ENCODE measurements at regions not wholly inside any gene's neighbourhood (a gene's known extent, or its start where the extent isn't known, plus 50 kb on each side); places are given as distances from the start of the nearest gene placed in this dataset.

DNA sequence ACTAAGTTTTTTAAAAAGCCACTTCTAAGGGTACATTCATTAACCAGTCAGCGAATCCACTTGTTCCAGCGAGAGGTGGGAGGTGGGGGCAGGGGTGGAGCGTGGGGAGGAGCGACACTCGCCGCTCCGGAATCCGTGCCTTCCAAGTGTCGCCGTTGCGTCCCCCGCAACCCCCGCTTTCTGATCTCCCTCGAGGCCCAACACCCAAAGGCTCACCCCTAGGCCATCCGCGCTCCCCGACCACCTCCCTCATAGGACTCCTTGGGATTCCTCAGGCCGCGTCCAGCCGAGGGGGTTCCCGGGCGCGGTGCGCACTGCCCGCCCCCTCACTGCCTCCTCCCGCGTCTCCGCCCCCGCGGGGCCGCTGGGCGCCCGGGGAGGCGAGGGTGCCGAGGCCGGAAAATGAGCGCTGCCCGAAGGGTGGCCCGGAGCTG, 108.1 kb upstream of the STOX2 start:
- DNase-seq = peak; percentile 71
- Histone ChIP-seq H3K36me3 (no peaks in the 10 kb centered on the region), H3K27me3 (ENCODE audit: insufficient read depth, low read depth, severe bottlenecking) (peaks cover 9% of the 10 kb centered on the region), H3K9me3 (ENCODE audit: severe bottlenecking) (peaks cover 19% of the 10 kb centered on the region), H3K4me3 (ENCODE audit: low read depth, low read length) (peak overlapping the region; percentile 69), H3K27ac (no peak overlapping the region)
- TF ChIP-seq, protein P1, sequence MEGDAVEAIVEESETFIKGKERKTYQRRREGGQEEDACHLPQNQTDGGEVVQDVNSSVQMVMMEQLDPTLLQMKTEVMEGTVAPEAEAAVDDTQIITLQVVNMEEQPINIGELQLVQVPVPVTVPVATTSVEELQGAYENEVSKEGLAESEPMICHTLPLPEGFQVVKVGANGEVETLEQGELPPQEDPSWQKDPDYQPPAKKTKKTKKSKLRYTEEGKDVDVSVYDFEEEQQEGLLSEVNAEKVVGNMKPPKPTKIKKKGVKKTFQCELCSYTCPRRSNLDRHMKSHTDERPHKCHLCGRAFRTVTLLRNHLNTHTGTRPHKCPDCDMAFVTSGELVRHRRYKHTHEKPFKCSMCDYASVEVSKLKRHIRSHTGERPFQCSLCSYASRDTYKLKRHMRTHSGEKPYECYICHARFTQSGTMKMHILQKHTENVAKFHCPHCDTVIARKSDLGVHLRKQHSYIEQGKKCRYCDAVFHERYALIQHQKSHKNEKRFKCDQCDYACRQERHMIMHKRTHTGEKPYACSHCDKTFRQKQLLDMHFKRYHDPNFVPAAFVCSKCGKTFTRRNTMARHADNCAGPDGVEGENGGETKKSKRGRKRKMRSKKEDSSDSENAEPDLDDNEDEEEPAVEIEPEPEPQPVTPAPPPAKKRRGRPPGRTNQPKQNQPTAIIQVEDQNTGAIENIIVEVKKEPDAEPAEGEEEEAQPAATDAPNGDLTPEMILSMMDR (IDR thresholded peaks at IDR 0.05; ENCODE audit: low read depth, low read length) = no peak

DNA sequence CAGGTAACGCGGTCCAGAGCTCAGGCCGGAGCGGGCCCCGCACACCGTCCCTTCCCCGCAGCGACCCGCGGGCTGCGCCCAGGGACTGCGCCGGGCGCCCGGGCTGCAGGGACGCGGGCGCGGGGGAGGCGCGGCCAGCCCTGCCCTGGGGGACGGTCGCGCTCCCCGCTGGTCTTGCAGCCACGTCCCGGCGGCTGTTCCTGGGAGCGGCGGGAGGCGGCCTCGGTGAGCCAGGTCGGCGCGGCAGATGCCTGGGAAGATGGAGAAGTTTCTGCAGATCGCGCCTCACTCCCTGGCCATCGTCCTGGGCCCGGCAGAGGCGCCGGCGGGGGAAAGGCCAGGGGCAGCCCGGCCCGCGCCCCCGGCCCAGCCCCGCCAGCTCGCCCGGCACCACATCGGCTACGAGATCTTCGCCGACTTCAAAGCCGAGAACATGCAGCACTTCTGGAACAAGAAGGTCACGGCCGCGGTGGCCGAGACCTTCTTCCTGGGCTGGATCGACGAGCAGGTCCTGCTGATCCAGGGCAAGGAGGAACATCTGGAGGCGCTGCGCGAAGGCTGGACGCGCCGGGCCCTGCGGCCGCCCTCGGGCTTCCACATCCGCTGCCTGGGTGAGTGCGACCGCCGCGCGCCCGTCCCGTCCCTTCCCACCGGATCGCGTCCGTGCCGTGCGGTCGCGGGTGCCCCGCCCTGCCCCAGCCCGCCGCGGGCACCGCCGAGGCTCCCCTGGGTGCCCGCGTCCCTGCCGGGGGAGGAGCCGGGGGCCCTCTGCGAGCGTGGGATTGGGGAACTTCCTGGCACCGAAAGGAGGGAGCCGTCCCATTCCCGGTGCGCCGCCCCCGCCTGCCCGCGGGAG, 107.4 kb upstream of the STOX2 start:
- Histone ChIP-seq H3K36me3 (no peaks in the 10 kb centered on the region), H3K4me3 (ENCODE audit: low read depth, low read length) (peak overlapping the region; percentile 69), H3K27ac (no peak overlapping the region), H3K9me3 (ENCODE audit: severe bottlenecking) (peaks cover 17% of the 10 kb centered on the region), H3K27me3 (ENCODE audit: insufficient read depth, low read depth, severe bottlenecking) (peaks cover 9% of the 10 kb centered on the region)
- TF ChIP-seq, protein P1 (IDR thresholded peaks at IDR 0.05; ENCODE audit: low read depth, low read length) = 0 out of 2 replicates have a peak, but pooled peaks have one; percentile 2
- DNase-seq = peak; percentile 71

DNA sequence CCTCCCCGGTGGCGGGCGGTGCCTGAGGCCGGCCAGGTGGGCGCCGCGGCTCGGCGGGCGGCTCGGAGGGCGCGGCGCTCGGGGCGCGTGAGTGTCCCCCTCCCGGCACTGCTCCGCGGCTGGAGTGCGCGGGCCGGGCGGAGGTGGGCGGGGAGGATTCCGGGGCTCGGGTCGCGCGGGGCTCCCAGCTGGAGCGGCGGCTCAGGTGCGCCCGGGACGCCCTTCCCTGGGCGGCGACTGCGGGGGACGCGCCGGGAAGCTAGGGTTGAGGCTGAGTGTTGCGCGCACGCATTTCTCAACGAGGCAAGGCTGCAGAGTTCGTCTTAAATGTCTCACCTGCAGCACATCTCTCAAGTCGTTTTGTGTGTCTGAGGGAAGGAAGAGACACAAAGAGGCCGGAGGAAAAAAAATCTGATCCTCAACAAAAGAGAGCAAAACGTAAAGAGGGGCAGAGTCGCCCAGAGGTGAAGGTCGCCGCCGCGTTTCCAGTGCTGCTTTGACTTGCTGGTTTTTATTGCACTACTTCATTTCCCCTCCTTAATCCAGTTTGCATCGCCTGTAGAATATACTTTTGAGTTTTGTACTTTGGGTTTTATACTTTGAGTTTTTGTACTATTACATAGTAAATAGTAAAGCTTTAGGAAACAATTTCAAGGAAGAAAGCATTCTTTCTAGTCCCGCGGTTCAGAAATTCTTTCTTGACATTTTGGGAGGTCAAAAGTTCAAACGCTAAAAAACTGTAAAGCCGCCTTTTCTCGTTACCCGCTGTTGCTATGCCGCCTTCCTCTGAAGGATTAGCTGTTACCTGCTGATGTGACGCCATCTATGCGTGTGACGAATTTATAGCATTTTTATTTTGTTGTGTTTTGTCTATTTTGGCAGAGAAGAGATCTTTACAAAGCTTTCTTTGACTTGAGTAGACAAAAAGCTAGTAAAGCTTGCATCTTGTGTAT, 106.5 kb upstream of the STOX2 start:
- Histone ChIP-seq H3K36me3 (no peaks in the 10 kb centered on the region), H3K9me3 (ENCODE audit: severe bottlenecking) (peaks cover 11% of the 10 kb centered on the region), H3K27ac (no peak overlapping the region), H3K27me3 (ENCODE audit: insufficient read depth, low read depth, severe bottlenecking) (peaks cover 9% of the 10 kb centered on the region), H3K4me3 (ENCODE audit: low read depth, low read length) (peak overlapping the region; percentile 69)
- peak; percentile 33 for DNase-seq
- TF ChIP-seq, protein P1 (IDR thresholded peaks at IDR 0.05; ENCODE audit: low read depth, low read length) = no peak

DNA sequence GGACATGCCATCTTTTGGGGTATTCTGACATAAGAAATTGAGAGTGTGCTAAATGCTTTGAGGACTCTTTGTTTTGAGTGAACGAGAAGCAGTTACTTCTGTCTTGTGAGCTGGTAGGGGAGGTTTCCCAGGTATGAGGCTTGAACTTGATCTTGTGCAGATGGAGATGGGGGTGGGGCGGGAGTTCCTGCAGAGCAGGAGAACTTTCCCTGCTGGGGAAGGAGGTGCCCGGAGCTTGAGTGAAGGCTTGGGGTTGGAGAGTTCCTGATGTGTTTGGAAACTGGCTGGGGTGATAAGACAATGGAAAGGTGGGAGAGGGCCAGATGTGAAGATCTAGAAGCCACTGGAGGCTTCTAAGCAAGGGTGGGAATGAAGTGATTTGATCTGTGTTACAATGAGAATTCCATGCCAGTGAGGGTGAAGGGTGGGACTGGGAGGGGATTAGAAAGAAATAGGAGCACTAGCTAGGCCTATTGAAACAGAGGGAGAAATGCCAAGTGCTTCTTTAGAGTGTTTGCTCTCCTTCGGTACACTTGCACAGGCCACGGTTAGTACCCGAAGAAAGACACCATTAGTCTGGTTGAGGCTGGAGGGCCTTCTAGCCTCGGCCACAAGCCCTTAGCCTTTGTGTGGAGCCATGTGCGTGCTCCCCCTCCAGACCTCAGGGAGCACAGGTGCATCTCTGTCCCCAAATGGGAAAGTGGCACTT, 103.5 kb upstream of the STOX2 start:
- H3K36me3 ChIP-seq = no peaks in the 10 kb centered on the region
- H3K27ac ChIP-seq = no peak overlapping the region
- TF ChIP-seq, protein P1 (IDR thresholded peaks at IDR 0.05; ENCODE audit: low read depth, low read length) = no peak
- DNase-seq = peak; percentile 55
- no peaks in the 10 kb centered on the region for H3K9me3 ChIP-seq (ENCODE audit: severe bottlenecking)
- peaks cover 9% of the 10 kb centered on the region for H3K27me3 ChIP-seq (ENCODE audit: insufficient read depth, low read depth, severe bottlenecking)
- no peak overlapping the region for H3K4me3 ChIP-seq (ENCODE audit: low read depth, low read length)

DNA sequence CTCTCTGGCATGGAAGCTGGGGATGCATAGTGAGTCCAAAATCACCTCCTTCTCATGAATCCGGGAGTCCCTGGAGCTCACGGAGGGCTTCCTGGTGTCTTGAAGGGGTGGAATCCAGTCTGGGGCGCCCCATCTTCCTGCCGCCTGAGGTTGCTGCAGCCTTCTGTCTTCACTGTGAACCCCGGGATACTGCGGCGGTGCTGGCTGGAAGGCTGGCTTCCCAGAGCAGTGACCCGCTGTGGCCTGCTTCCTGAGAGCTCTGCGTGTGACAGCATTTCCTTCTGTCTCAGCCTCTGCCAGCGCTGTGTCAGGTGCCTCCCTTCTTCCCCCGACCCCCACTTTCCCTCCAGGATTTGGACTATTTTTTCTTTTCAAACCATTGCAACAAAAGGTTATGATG, 98.8 kb upstream of the STOX2 start:
- no peaks in the 10 kb centered on the region for H3K9me3 ChIP-seq (ENCODE audit: severe bottlenecking)
- H3K4me3 ChIP-seq (ENCODE audit: low read depth, low read length) = no peak overlapping the region
- H3K36me3 ChIP-seq = no peaks in the 10 kb centered on the region
- TF ChIP-seq, protein P1 (IDR thresholded peaks at IDR 0.05; ENCODE audit: low read depth, low read length) = no peak
- no peak overlapping the region for H3K27ac ChIP-seq
- H3K27me3 ChIP-seq (ENCODE audit: insufficient read depth, low read depth, severe bottlenecking) = no peaks in the 10 kb centered on the region
- DNase-seq = no peak

All from WERI-Rb-1 (cell line).